K562 (cell line): ENCODE measurements at regions not wholly inside any gene's neighbourhood (a gene's known extent, or its start where the extent isn't known, plus 50 kb on each side); places are given as distances from the start of the nearest gene placed in this dataset.

Experiments
- ATAC-seq: fragments of 200-7000 bp; cut with Tn5 transposase; 3 replicates; pipeline ENCODE4 v1.9.1; 2020; ENCODE audit warnings: moderate library complexity
- BruUV-seq: library from RNA; stranded (reverse); fragments of 400-500 nt; replicated peaks from 2 replicates; lab custom pipeline; 2021; lab: Mats Ljungman, UMichigan
- CTCF ChIA-PET: fragments of 300-600 bp; formaldehyde crosslinking; extraction: SDS; loops from one replicate; lab custom pipeline; 2021; ENCODE audit warnings: low intra/inter-chr PET ratio; lab: Yijun Ruan, JAX
- POLR2A ChIA-PET: fragments of 300-600, 350-650 bp; sonication (Branson Sonifier 250); formaldehyde crosslinking; extraction: SDS; loops from one replicate; lab custom pipeline; 2021; ENCODE audit warnings: antibody characterized with exemption, inconsistent platforms; lab: Yijun Ruan, JAX
- DNase-seq, 4 experiments: peaks; one replicate each; pipeline versions ENCODE4 v3.0.0 to v3.0.0-alpha.2; 2011 to 2018; ENCODE audit warnings: low spot score in 3 of 4, mixed read lengths in 3 of 4; ENCODE audit errors: extremely low read depth in 1 of 4
- FAIRE-seq: peaks from 2 replicates; lab custom pipeline; 2011; peaks lifted over from hg19 to GRCh38; lab: Jason Lieb, UNC
- H2AFZ ChIP-seq: 2 replicates; pipeline ENCODE4 v1.6.0; 2011; ENCODE audit warnings: low read depth, low read length, control low read depth, inconsistent platforms
- H3K27ac ChIP-seq: fragments of 200-600 bp; 3 replicates; pipeline ENCODE4 v1.8.0; 2011; ENCODE audit warnings: low read depth, mild to moderate bottlenecking, control low read depth, inconsistent platforms, low read length, moderate library complexity, mixed read lengths; ENCODE audit errors: extremely low read depth
- H3K27me3 ChIP-seq, 2 experiments: fragments of 300-600 bp in 1 of 2; 2 replicates in 1 of 2; 3 replicates in 1 of 2; pipeline versions ENCODE4 v1.6.0 to v1.8.0; 2011; ENCODE audit warnings: inconsistent platforms in 2 of 2, low read length in 2 of 2, mild to moderate bottlenecking in 1 of 2, mixed read lengths in 1 of 2, moderate library complexity in 1 of 2; ENCODE audit not compliant: control insufficient read depth in 2 of 2, insufficient read depth in 2 of 2
- H3K36me3 ChIP-seq: fragments of 300-600 bp; 3 replicates; pipeline ENCODE4 v1.8.0; 2011; ENCODE audit warnings: mild to moderate bottlenecking, low read length, inconsistent platforms; ENCODE audit not compliant: control insufficient read depth, insufficient read depth
- H3K4me1 ChIP-seq, 2 experiments: fragments of 200-600 bp in 1 of 2; replicated peaks in 1 of 2; 2 replicates in 1 of 2; 3 replicates in 1 of 2; pipeline versions ENCODE4 v1.5.1 to v1.8.0; 2011; ENCODE audit warnings: inconsistent platforms in 2 of 2, low read length in 2 of 2, mild to moderate bottlenecking in 1 of 2, mixed read lengths in 1 of 2, moderate library complexity in 1 of 2; ENCODE audit not compliant: control insufficient read depth in 2 of 2, insufficient read depth in 2 of 2
- H3K4me2 ChIP-seq: 2 replicates; pipeline ENCODE4 v1.6.1; 2011; ENCODE audit warnings: low read length, control low read depth, inconsistent platforms, mixed read lengths; ENCODE audit not compliant: insufficient read depth
- H3K4me3 ChIP-seq: fragments of 200-600 bp; sonication (generic), shearing (Covaris generic); 2 replicates; pipeline ENCODE4 v1.5.1; 2016; ENCODE audit warnings: control low read depth, inconsistent platforms
- H3K79me2 ChIP-seq: fragments of 200-600 bp; 3 replicates; pipeline ENCODE4 v1.8.0; 2011; ENCODE audit warnings: low read length, inconsistent platforms; ENCODE audit not compliant: control insufficient read depth, insufficient read depth
- H3K9ac ChIP-seq, 2 experiments: 2 replicates each; pipeline versions ENCODE4 v1.6.0 to v1.6.1; 2011; ENCODE audit warnings: low read depth in 2 of 2, low read length in 2 of 2, control low read depth in 1 of 2, inconsistent platforms in 1 of 2, mild to moderate bottlenecking in 1 of 2, mixed read lengths in 1 of 2; ENCODE audit not compliant: insufficient read depth in 1 of 2
- H3K9me1 ChIP-seq: one replicate; pipeline ENCODE4 v1.6.0; 2011; ENCODE audit warnings: inconsistent platforms, mild to moderate bottlenecking, low read length, moderate library complexity; ENCODE audit not compliant: control insufficient read depth, insufficient read depth
- H3K9me3 ChIP-seq: replicated peaks from 2 replicates; pipeline ENCODE4 v1.5.1; 2011; ENCODE audit warnings: low read depth, low read length, inconsistent platforms; ENCODE audit not compliant: control insufficient read depth, insufficient read depth
- H4K20me1 ChIP-seq: replicated peaks from 2 replicates; pipeline ENCODE4 v1.6.1; 2011; ENCODE audit warnings: low read length, inconsistent platforms, mixed read lengths; ENCODE audit not compliant: control insufficient read depth, insufficient read depth
- ASH1L ChIP-seq: fragments of 450-650 bp; IDR thresholded peaks from 2 replicates; pipeline ENCODE4 v1.6.1; 2018; ENCODE audit warnings: borderline replicate concordance, mild to moderate bottlenecking, low read depth; ENCODE audit not compliant: partially characterized antibody
- BDP1 ChIP-seq: IDR thresholded peaks from 3 replicates; pipeline ENCODE4 v1.6.1; 2011; ENCODE audit not compliant: insufficient read length, insufficient read depth
- BRF1 ChIP-seq: IDR thresholded peaks from 3 replicates; pipeline ENCODE4 v1.6.1; 2011; ENCODE audit warnings: borderline replicate concordance, mild to moderate bottlenecking; ENCODE audit not compliant: insufficient read length; ENCODE audit errors: extremely low read depth
- CC2D1A ChIP-seq: fragments of 450-650 bp; IDR thresholded peaks from 2 replicates; pipeline ENCODE4 v1.6.1; 2017; ENCODE audit warnings: mild to moderate bottlenecking
- CUX1 ChIP-seq: fragments of 200-800 bp; sonication (Bioruptor generic); IDR thresholded peaks from 2 replicates; pipeline ENCODE4 v1.6.1; 2016; ENCODE audit warnings: missing genetic modification characterization, missing compliant biosample characterization
- ETV6 ChIP-seq, 3 experiments: fragments of 150-350 bp in 1 of 3; sonication (generic) in 1 of 3; formaldehyde crosslinking in 1 of 3; IDR thresholded peaks; 2 replicates each; pipeline versions ENCODE4 v1.6.1 to v1.8.0; 2014 to 2022; ENCODE audit warnings: borderline replicate concordance in 2 of 3, low read depth in 2 of 3, antibody characterized with exemption in 1 of 3, low read length in 1 of 3, mild to moderate bottlenecking in 1 of 3, missing genetic modification reagents in 1 of 3
- HINFP ChIP-seq: fragments of 450-650 bp; conservative IDR thresholded peaks from 2 replicates; pipeline ENCODE4 v1.6.1; 2016; ENCODE audit warnings: missing genetic modification characterization, low read depth, mild to moderate bottlenecking, control low read depth, missing compliant biosample characterization
- KAT8 ChIP-seq: fragments of 450-650 bp; IDR thresholded peaks from 2 replicates; pipeline ENCODE4 v1.6.1; 2016; ENCODE audit warnings: low read depth, mild to moderate bottlenecking
- OTX1 ChIP-seq: fragments of 450-650 bp; formaldehyde crosslinking; IDR thresholded peaks from 2 replicates; pipeline ENCODE4 v1.4.0; 2022; ENCODE audit warnings: mild to moderate bottlenecking
- TAF9B ChIP-seq: fragments of 450-650 bp; IDR thresholded peaks from 2 replicates; pipeline ENCODE4 v1.6.1; 2018; ENCODE audit warnings: mild to moderate bottlenecking; ENCODE audit not compliant: partially characterized antibody
- ZFP36 ChIP-seq: fragments of 150-350 bp; IDR thresholded peaks from 2 replicates; pipeline ENCODE4 v1.6.1; 2018; ENCODE audit warnings: low read length, low read depth; ENCODE audit not compliant: partially characterized antibody
- WGBS: fragments of 100-300 bp; shearing (Covaris generic); methylation state at CpG from one replicate; pipeline ENCODE4 v1.1.6; 2016; ENCODE audit warnings: low coverage, mixed read lengths; ENCODE audit not compliant: insufficient coverage; ENCODE audit errors: missing lambda C conversion rate; 5-methylcytosine and 5-hydroxymethylcytosine counted together
- in situ Hi-C: fragments of 300-500 bp; cut with MboI; formaldehyde crosslinking; loops from 4 replicates; pipeline ENCODE4 v1.15.0; 2018; ENCODE audit warnings: inconsistent platforms, mixed read lengths
- intact Hi-C: fragments of 100-400 bp; cut with micrococcal nuclease; formaldehyde crosslinking; loops from 2 replicates; pipeline ENCODE4 v1.14.2; 2022

- H3K9me1 ChIP-seq = no peaks in the 10 kb centered on the region
- TF ChIP-seq ETV6 (IDR thresholded peaks at IDR 0.05; ENCODE audit: borderline replicate concordance in 1 of 2, low read depth in 2 of 2, low read length in 1 of 2) = no peak
- TF ChIP-seq ETV6 (CRISPR knock-in tag; IDR thresholded peaks at IDR 0.05; ENCODE audit: borderline replicate concordance) = no peak
- TF ChIP-seq CC2D1A = no peak
- no peak for TF ChIP-seq HINFP (tag)
- TF ChIP-seq TAF9B = no peak
- TF ChIP-seq BDP1 = no peak
- no peak for TF ChIP-seq CUX1 (CRISPR knock-in tag)
- no peak for TF ChIP-seq KAT8
- no peak for TF ChIP-seq ZFP36
- no peak for TF ChIP-seq BRF1
- TF ChIP-seq ASH1L = no peak
- no peak for TF ChIP-seq OTX1
- H3K9me3 ChIP-seq = no peaks in the 10 kb centered on the region
- no peaks in the 10 kb centered on the region for H4K20me1 ChIP-seq
- ChIA-PET POLR2A (no interaction called here), CTCF (no interaction called here)
- peaks cover 5 to 11% of the 10 kb centered on the region in 2 experiments; a peak in 1 of 5 replicates for H3K4me1 ChIP-seq
- no TSS peak for BruUV-seq
- DNase-seq (no peak), ATAC-seq (no peak), FAIRE-seq (no peak)
- H3K9ac ChIP-seq = no peak overlapping the region
- H3K79me2 ChIP-seq = no peaks in the 10 kb centered on the region
- in situ Hi-C loops = no loop called here
- WGBS = 0% methylated on average over 1 of the region's 1 CpG
- no peak overlapping the region for H3K27ac ChIP-seq
- no peak overlapping the region for H3K4me2 ChIP-seq
- H3K4me3 ChIP-seq = no peak overlapping the region
- H2AFZ ChIP-seq = no peak overlapping the region
- intact Hi-C loops = no loop called here
- peaks cover 6 to 23% of the 10 kb centered on the region in 2 experiments; a peak in 3 of 5 replicates for H3K27me3 ChIP-seq
- no peaks in the 10 kb centered on the region for H3K36me3 ChIP-seq
Observed at GRCh38 chr11:115761348-115761747, 257.1 kb upstream of the CADM1 start.
